ENCODE measurements at regions not wholly inside any gene's neighbourhood (a gene's known extent, or its start where the extent isn't known, plus 50 kb on each side); places are given as distances from the start of the nearest gene placed in this dataset.

- Mint-ChIP-seq H3K9me3 (peaks cover 9% of the 10 kb centered on the region), H3K27me3 (ENCODE audit: insufficient read depth) (no peaks in the 10 kb centered on the region), H3K36me3 (ENCODE audit: low read depth) (no peaks in the 10 kb centered on the region), H3K4me1 (ENCODE audit: low read depth) (no peaks in the 10 kb centered on the region), H3K27ac (no peak overlapping the region), H3K4me3 (no peak overlapping the region)
- no peak for DNase-seq
- TF ChIP-seq, protein P1, sequence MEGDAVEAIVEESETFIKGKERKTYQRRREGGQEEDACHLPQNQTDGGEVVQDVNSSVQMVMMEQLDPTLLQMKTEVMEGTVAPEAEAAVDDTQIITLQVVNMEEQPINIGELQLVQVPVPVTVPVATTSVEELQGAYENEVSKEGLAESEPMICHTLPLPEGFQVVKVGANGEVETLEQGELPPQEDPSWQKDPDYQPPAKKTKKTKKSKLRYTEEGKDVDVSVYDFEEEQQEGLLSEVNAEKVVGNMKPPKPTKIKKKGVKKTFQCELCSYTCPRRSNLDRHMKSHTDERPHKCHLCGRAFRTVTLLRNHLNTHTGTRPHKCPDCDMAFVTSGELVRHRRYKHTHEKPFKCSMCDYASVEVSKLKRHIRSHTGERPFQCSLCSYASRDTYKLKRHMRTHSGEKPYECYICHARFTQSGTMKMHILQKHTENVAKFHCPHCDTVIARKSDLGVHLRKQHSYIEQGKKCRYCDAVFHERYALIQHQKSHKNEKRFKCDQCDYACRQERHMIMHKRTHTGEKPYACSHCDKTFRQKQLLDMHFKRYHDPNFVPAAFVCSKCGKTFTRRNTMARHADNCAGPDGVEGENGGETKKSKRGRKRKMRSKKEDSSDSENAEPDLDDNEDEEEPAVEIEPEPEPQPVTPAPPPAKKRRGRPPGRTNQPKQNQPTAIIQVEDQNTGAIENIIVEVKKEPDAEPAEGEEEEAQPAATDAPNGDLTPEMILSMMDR (IDR thresholded peaks at IDR 0.05), result no peak
Observed at GRCh38 chr5:20610681-20611080, 622.7 kb upstream of the CDH18 start.

DNA sequence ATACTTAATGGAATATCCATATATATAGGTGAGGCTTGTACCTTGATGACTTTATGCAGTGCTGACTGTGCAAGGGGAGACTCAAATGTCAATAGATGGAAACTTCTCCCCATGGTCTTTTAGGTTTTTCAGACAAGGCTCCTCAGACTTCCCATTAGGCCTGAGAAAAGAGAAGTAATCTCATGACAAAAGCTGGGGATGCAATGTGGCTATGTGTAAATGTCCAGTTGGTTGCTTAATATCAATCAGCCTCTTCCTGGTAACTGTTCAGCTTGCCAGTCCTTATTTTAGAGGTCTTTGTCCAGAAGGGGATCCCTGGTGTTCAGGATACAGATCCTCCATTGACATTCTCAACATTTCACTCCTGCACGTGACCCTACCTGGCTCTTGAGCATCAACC lies 621.1 kb upstream of the CDH18 start:
- no peaks in the 10 kb centered on the region for H3K4me1 Mint-ChIP-seq (ENCODE audit: low read depth)
- H3K27me3 Mint-ChIP-seq (ENCODE audit: insufficient read depth), result no peaks in the 10 kb centered on the region
- H3K27ac Mint-ChIP-seq, result no peak overlapping the region
- peaks cover 9% of the 10 kb centered on the region for H3K9me3 Mint-ChIP-seq
- TF ChIP-seq, protein P1 (IDR thresholded peaks at IDR 0.05), result no peak
- H3K4me3 Mint-ChIP-seq, result no peak overlapping the region
- no peak for DNase-seq
- H3K36me3 Mint-ChIP-seq (ENCODE audit: low read depth), result no peaks in the 10 kb centered on the region

DNA sequence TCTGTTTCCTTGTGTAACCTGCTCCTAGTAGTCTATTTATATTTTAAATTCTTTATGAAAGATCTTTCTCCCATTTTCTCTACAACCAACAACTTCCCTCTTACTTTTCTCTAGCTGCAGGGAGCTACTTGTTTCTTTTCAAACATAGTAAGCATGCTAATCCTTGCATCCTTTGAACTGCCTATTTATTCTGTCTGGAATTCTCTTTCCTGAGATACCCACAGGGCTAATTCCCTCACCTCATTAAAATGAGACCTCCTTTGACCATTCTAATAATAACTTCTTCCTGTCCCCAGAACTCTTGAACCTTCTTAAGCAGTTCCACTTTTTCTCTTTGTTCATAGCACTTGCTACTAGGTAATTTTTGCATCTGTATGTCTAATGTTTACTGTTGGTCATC lies 620.6 kb upstream of the CDH18 start:
- TF ChIP-seq, protein P1 (IDR thresholded peaks at IDR 0.05), result no peak
- H3K27ac Mint-ChIP-seq, result no peak overlapping the region
- H3K36me3 Mint-ChIP-seq (ENCODE audit: low read depth), result no peaks in the 10 kb centered on the region
- H3K9me3 Mint-ChIP-seq, result peaks cover 9% of the 10 kb centered on the region
- no peaks in the 10 kb centered on the region for H3K27me3 Mint-ChIP-seq (ENCODE audit: insufficient read depth)
- H3K4me3 Mint-ChIP-seq, result no peak overlapping the region
- H3K4me1 Mint-ChIP-seq (ENCODE audit: low read depth), result no peaks in the 10 kb centered on the region
- DNase-seq, result no peak

GRCh38 chr5:20605732-20606525 lies 617.9 kb upstream of the CDH18 start:
- Mint-ChIP-seq H3K27me3 (ENCODE audit: insufficient read depth) (no peaks in the 10 kb centered on the region), H3K9me3 (peaks cover 18% of the 10 kb centered on the region), H3K4me3 (no peak overlapping the region), H3K36me3 (ENCODE audit: low read depth) (no peaks in the 10 kb centered on the region), H3K4me1 (ENCODE audit: low read depth) (no peaks in the 10 kb centered on the region), H3K27ac (no peak overlapping the region)
- DNase-seq, result no peak
- TF ChIP-seq, protein P1 (IDR thresholded peaks at IDR 0.05), result no peak

DNA sequence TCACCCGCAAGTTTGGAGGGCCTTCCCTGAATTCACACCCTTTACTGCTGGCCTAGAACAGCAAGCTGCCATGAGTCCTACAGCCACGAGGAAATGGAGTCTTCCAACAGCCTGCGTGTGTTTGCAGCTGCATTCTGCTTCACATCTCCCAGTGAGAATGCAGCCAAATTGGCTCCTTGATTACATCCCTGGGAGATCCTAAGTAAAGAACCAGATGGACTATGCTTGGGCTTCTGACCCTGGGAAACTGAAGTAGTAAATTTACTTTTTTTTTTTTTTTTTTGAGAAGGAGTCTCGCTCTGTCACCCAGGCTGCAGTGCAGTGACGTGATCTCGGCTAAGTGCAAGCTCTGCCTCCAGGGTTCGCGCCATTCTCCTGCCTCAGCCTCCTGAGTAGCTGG lies 617.0 kb upstream of the CDH18 start:
- H3K36me3 Mint-ChIP-seq (ENCODE audit: low read depth), result no peaks in the 10 kb centered on the region

More for the DNA sequence above, 617.0 kb upstream of the CDH18 start:
- DNase-seq, result no peak
- no peaks in the 10 kb centered on the region for H3K27me3 Mint-ChIP-seq (ENCODE audit: insufficient read depth)
- no peaks in the 10 kb centered on the region for H3K4me1 Mint-ChIP-seq (ENCODE audit: low read depth)
- peaks cover 18% of the 10 kb centered on the region for H3K9me3 Mint-ChIP-seq
- TF ChIP-seq, protein P1 (IDR thresholded peaks at IDR 0.05), result no peak
- no peak overlapping the region for H3K4me3 Mint-ChIP-seq
- H3K27ac Mint-ChIP-seq, result no peak overlapping the region
